ENCODE measurements at regions not wholly inside any gene's neighbourhood (a gene's known extent, or its start where the extent isn't known, plus 50 kb on each side); places are given as distances from the start of the nearest gene placed in this dataset.

DNA sequence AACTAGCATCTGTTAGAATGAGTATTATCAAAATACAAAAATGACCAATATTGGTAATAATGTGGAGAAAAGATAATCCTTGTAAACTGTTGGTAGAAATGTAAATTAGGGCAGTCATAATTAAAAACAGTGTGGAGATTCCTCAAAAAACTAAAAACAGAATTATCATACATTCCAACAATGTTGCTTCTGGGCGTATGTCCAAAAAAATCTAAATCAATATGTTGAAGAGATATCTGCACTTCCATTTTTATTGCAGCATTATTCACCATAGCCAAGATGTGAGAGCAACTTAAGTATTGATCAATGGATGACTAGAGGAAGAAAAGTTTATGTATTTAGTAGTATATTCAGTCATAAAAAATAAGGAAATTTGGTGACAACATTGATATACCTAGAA, 59.8 kb upstream of the OR9G4 start:
- no peak for ATAC-seq
- Histone ChIP-seq H3K27ac (no peak overlapping the region), H3K4me3 (no peak overlapping the region), H3K36me3 (replicated peaks in 1 of 2; ENCODE audit: insufficient read depth in 1 of 2, low read depth in 2 of 2) (no peaks in the 10 kb centered on the region), H3K27me3 (no peaks in the 10 kb centered on the region), H3K9me3 (no peaks in the 10 kb centered on the region), H3K4me1 (no peaks in the 10 kb centered on the region)
- TF ChIP-seq POLR2A (IDR thresholded peaks at IDR 0.05), result no peak
- TF ChIP-seq, protein P1, sequence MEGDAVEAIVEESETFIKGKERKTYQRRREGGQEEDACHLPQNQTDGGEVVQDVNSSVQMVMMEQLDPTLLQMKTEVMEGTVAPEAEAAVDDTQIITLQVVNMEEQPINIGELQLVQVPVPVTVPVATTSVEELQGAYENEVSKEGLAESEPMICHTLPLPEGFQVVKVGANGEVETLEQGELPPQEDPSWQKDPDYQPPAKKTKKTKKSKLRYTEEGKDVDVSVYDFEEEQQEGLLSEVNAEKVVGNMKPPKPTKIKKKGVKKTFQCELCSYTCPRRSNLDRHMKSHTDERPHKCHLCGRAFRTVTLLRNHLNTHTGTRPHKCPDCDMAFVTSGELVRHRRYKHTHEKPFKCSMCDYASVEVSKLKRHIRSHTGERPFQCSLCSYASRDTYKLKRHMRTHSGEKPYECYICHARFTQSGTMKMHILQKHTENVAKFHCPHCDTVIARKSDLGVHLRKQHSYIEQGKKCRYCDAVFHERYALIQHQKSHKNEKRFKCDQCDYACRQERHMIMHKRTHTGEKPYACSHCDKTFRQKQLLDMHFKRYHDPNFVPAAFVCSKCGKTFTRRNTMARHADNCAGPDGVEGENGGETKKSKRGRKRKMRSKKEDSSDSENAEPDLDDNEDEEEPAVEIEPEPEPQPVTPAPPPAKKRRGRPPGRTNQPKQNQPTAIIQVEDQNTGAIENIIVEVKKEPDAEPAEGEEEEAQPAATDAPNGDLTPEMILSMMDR (IDR thresholded peaks at IDR 0.05), result no peak
- DNase-seq, result no peak
- 19 to 22% methylated on average over 1 of the region's 1 CpG for WGBS, 2 donors
- intact Hi-C loops (cut with DNase I), result no loop called here

DNA sequence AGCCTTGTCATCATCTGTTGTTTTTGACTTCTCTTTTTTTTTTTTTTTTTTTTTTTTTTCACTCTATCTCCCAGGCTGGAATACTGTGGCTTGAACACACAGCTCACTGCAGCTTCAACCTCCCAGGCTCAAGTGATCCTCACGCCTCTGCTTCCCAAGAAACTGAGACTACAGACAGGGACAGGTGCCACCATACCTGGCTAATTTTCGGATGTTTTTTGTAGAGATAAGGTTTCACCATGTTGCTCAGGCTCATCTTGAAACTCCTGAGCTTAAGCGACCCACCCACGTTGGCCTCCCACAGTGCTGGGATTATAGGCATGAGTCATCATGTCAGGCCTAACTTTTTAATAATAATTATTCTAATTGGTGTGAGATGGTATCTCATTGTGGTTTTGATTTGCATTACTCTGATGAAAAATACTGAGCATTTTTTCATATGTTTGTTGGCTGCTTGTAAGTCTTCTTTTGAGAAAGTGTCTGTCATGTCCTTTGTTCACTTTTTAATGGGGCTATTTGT, 51.3 kb upstream of the OR9G4 start:
- intact Hi-C loops (cut with DNase I), result no loop called here
- Histone ChIP-seq H3K4me1 (no peaks in the 10 kb centered on the region), H3K27ac (no peak overlapping the region), H3K4me3 (no peak overlapping the region), H3K27me3 (no peaks in the 10 kb centered on the region), H3K36me3 (replicated peaks in 1 of 2; ENCODE audit: insufficient read depth in 1 of 2, low read depth in 2 of 2) (no peaks in the 10 kb centered on the region), H3K9me3 (no peaks in the 10 kb centered on the region)
- WGBS, 2 donors, result 43 to 49% methylated on average over 4 of the region's 4 CpGs
- DNase-seq (no peak), ATAC-seq (no peak)
- TF ChIP-seq, protein P1 (IDR thresholded peaks at IDR 0.05), result no peak
- TF ChIP-seq POLR2A (IDR thresholded peaks at IDR 0.05), result no peak
